GM19240 (cell line): ENCODE measurements at regions not wholly inside any gene's neighbourhood (a gene's known extent, or its start where the extent isn't known, plus 50 kb on each side); places are given as distances from the start of the nearest gene placed in this dataset.

Source experiments
- DNase-seq: peaks from one replicate; pipeline ENCODE4 v3.0.0; 2011; ENCODE audit warnings: low spot score; ENCODE audit not compliant: insufficient read length

GRCh38 chr3:147755310-147755709 is 346.1 kb downstream of the ZIC1 start:
- DNase-seq = no peak

GRCh38 chr3:147756476-147756875 is 347.3 kb downstream of the ZIC1 start:
- DNase-seq = no peak

- no peak for DNase-seq
These were observed 348.7 kb downstream of the ZIC1 start for GRCh38 chr3:147757866-147758265.

- DNase-seq = no peak
These were observed 349.6 kb downstream of the ZIC1 start for GRCh38 chr3:147758771-147759170.

GRCh38 chr3:147760085-147760484 is 350.9 kb downstream of the ZIC1 start:
- no peak for DNase-seq

- no peak for DNase-seq
These were observed 351.8 kb downstream of the ZIC1 start for GRCh38 chr3:147760941-147761340.

- no peak for DNase-seq
These were observed 364.0 kb downstream of the ZIC1 start for GRCh38 chr3:147773116-147773630.

- DNase-seq = no peak
These were observed 366.2 kb downstream of the ZIC1 start for GRCh38 chr3:147775411-147775810.

- no peak for DNase-seq
These were observed 366.8 kb downstream of the ZIC1 start for GRCh38 chr3:147775816-147776530.

- DNase-seq = no peak
These were observed 384.7 kb downstream of the ZIC1 start for GRCh38 chr3:147793841-147794240.

GRCh38 chr3:147794596-147794995 is 385.4 kb downstream of the ZIC1 start:
- no peak for DNase-seq

GRCh38 chr3:147795418-147795817 is 386.3 kb downstream of the ZIC1 start:
- DNase-seq = no peak

GRCh38 chr3:147797095-147797494 is 387.9 kb downstream of the ZIC1 start:
- no peak for DNase-seq

GRCh38 chr3:147799601-147800000 is 390.4 kb downstream of the ZIC1 start:
- DNase-seq = no peak

GRCh38 chr3:147807776-147808175 is 398.6 kb downstream of the ZIC1 start:
- no peak for DNase-seq

GRCh38 chr3:147809206-147809605 is 400.0 kb downstream of the ZIC1 start:
- DNase-seq = no peak

GRCh38 chr3:147812186-147812911 is 403.2 kb downstream of the ZIC1 start:
- DNase-seq = no peak

- no peak for DNase-seq
These were observed 404.1 kb downstream of the ZIC1 start for GRCh38 chr3:147813256-147813655.

- DNase-seq = no peak
These were observed 407.6 kb downstream of the ZIC1 start for GRCh38 chr3:147816752-147817151.

GRCh38 chr3:147832611-147833010 is 423.4 kb downstream of the ZIC1 start:
- DNase-seq = no peak

GRCh38 chr3:147836330-147836729 is 427.2 kb downstream of the ZIC1 start:
- no peak for DNase-seq

- no peak for DNase-seq
These were observed 429.5 kb downstream of the ZIC1 start for GRCh38 chr3:147838652-147839051.

GRCh38 chr3:147843331-147843730 is 434.2 kb downstream of the ZIC1 start:
- DNase-seq = no peak
